GM20000 (cell line): ENCODE measurements at regions not wholly inside any gene's neighbourhood (a gene's known extent, or its start where the extent isn't known, plus 50 kb on each side); places are given as distances from the start of the nearest gene placed in this dataset.
"Not testable (repeated sequence)": the region's sequence is repeated elsewhere in the genome, so short reads cannot be mapped to it uniquely, and the experiment has no call there.

Experiments
- DNase-seq: peaks from one replicate; pipeline ENCODE4 v3.0.0; 2012; ENCODE audit warnings: low spot score
- TF ChIP-seq, protein P1 (sequence below): IDR thresholded peaks from 2 replicates; pipeline ENCODE4 v1.5.1; 2012; ENCODE audit warnings: mild to moderate bottlenecking, control low read depth; ENCODE audit errors: extremely low read depth, missing control alignments

DNA sequence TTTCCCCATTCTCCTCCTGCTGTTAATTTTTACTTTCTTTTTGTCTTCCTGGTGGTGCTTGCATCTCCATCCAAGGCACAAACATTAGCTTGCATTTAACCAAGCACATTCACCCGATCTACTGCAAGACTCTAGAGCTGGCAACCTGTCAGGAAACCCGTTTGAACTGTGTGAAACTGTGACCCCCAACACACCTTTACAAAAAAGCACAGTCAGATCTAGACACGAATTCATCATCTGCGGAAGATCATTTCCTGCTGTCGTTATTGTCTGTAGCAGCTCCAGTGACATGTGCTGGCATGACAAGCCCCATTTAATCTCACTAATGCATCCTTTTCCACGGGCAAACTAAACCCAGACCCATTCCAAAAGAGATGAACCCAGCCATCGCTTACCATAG lies 340.5 kb downstream of the VRK1 start:
- no peak for DNase-seq
- TF ChIP-seq, protein P1, sequence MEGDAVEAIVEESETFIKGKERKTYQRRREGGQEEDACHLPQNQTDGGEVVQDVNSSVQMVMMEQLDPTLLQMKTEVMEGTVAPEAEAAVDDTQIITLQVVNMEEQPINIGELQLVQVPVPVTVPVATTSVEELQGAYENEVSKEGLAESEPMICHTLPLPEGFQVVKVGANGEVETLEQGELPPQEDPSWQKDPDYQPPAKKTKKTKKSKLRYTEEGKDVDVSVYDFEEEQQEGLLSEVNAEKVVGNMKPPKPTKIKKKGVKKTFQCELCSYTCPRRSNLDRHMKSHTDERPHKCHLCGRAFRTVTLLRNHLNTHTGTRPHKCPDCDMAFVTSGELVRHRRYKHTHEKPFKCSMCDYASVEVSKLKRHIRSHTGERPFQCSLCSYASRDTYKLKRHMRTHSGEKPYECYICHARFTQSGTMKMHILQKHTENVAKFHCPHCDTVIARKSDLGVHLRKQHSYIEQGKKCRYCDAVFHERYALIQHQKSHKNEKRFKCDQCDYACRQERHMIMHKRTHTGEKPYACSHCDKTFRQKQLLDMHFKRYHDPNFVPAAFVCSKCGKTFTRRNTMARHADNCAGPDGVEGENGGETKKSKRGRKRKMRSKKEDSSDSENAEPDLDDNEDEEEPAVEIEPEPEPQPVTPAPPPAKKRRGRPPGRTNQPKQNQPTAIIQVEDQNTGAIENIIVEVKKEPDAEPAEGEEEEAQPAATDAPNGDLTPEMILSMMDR = no peak

DNA sequence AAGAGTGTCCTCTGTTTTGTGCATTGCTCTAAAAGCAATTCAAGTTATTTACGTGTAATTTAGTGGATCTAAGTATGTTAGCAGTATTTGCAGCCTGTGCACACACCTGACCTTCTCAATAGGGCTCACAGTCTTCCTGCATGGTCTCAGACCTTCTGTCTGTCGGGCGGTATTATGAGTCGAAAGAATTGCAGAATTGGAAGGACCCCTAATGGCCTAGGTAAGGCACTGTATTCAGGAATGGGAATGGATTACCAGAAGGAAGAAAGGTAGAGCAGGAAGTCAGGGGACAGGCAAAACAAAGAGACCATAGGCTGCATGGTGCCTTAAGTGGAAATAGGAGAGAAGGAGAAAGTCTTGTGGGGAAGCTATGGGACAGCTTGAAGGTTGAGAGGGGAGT lies 341.6 kb downstream of the VRK1 start:
- TF ChIP-seq, protein P1 = no peak
- DNase-seq = no peak

DNA sequence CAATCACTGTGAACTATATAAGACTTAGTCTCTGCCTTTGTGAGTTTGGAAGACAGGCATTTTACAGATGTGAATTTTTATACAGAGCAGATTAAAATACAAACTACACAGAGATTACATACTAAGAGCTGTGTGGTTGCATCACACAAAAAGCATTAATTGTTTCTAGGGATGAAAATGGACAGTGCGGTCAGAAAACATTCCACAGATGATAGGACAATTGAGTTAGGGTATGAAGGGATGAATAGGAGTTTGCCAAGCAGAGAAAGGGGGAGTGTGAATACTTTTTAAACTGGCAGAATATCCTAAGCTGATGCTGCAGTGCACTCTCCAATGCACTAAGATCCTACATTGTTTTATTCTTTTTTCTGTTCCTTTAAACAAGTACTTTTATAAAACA lies 345.8 kb downstream of the VRK1 start:
- TF ChIP-seq, protein P1 = no peak
- no peak for DNase-seq

DNA sequence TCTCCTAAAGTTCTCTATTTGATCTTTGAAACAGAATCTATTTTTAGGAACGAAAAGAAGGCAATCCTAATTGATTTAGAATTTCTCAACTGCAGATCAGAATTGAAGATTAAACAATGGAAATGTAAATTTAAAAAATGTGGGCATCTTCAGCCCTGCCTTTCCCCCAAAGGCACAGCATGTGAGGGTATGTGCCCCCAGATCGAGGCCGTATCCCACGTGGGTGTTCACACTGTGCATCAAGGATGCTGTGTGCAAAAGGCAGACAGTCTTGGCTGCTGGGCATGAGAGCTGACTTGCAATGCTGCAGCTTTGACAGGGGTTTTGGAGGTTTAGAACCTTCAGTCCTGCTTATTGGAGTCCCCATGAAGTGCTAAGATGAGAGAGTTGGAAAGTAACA lies 346.3 kb downstream of the VRK1 start:
- TF ChIP-seq, protein P1 = no peak
- DNase-seq = no peak

DNA sequence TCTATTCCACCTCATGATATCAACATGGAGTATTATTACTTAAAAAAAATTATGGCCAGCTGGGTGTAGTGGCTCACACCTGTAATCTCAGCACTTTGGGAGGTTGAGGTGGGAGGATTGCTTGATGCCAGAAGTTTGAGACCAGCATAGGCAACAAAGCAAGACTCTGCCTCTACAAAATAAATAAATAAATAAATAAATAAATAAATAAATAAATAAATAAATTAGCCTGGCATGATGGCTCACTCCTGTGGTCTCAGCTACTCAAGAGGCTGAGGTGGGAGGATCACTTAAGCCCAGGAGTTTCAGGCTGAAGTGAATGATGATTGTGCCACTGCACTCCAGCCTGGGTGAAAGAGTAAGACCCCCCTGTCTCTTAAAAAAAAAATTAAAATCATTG lies 350.8 kb downstream of the VRK1 start:
- DNase-seq = not testable (repeated sequence)

DNA sequence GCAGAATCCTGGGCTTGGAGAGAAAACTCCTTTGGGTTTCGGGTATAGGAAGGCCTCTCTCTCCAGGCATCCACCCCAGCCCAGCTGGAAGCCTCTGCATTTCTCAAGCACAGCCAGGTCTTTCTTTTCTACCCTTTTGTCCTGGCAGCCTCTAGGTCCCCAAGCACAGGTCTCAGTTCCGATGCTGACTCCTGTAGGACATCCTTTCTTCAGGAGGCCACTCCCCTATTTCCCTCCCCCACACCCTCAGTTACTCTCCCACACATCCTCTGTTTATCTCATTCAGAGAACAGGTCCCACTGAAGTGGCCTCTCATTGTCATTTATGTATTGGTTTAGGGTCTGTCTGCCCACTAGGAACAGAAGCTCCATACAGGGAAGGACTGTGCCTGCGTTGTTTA lies 352.6 kb downstream of the VRK1 start:
- no peak for DNase-seq
- TF ChIP-seq, protein P1 = no peak

DNA sequence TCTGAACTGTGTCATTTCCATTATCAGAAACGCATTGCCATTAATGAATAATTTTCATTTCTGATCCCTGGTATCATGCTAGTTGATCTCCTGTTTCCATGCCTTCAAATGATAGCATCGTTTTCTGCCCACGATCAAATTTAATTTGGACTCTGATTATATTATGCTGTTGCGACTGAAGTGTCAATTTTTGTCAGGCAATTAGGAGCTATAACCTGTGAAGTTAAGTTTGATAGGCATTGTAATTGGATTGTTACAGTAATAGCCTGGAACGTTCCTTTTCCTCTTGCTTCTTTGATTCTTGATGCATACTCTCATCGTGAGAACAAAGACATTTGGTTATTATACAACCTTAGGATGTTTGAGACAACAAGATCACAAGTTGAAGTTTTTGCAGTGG lies 356.3 kb downstream of the VRK1 start:
- DNase-seq = no peak
- TF ChIP-seq, protein P1 = no peak

DNA sequence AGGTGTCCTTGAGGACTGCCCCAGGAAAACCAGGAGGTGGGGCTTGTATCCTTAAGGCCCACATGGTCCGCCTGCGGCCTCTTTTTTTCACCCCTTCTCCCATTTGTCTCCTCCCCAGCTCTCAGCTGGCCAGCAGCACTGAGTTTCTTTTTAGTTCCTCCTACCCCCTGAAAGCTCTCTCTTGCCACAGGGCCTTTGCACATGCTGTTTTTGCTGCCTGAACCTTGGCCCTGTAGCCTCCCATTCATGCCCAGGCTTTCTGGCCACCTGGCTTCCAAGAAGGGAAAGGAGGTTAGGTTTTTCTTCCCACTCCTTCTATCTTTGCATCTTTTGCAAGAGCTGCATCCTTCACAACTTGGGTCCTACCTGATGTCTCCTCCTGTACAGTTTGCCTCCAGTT lies 358.1 kb downstream of the VRK1 start:
- no peak for DNase-seq
- TF ChIP-seq, protein P1 = no peak
